Astrocyte of the spinal cord (primary cell): ENCODE measurements at regions not wholly inside any gene's neighbourhood (a gene's known extent, or its start where the extent isn't known, plus 50 kb on each side); places are given as distances from the start of the nearest gene placed in this dataset.

Experiments
- DNase-seq: peaks from one replicate; pipeline ENCODE4 v3.0.0; 2011; ENCODE audit warnings: low read depth, low spot score
- H3K4me3 ChIP-seq: 2 replicates; pipeline ENCODE4 v1.5.1; 2011; ENCODE audit warnings: low read depth, mild to moderate bottlenecking, low read length, moderate library complexity
- CTCF ChIP-seq: IDR thresholded peaks from 2 replicates; pipeline ENCODE4 v1.5.1; 2012; ENCODE audit warnings: low read depth, mild to moderate bottlenecking, low read length, inconsistent platforms
- in situ Hi-C: cut with HindIII; loops from 2 replicates; pipeline ENCODE4 v1.10.0; 2017; ENCODE audit warnings: low sequenced_read_pairs

GRCh38 chr22:49294656-49295464, 532.8 kb downstream of the BRD1 start:
- no peak for DNase-seq
- no peak overlapping the region for H3K4me3 ChIP-seq
- no peak for TF ChIP-seq CTCF
- in situ Hi-C loops = no loop called here

GRCh38 chr22:49292909-49293308, 534.8 kb downstream of the BRD1 start:
- DNase-seq = no peak
- no peak overlapping the region for H3K4me3 ChIP-seq
- in situ Hi-C loops = no loop called here
- TF ChIP-seq CTCF = no peak

- no peak overlapping the region for H3K4me3 ChIP-seq
- DNase-seq = no peak
- in situ Hi-C loops = no loop called here
- no peak for TF ChIP-seq CTCF
Measured at GRCh38 chr22:49291781-49292180, 535.9 kb downstream of the BRD1 start.

GRCh38 chr22:49291169-49291568, 536.5 kb downstream of the BRD1 start:
- in situ Hi-C loops = no loop called here
- H3K4me3 ChIP-seq = no peak overlapping the region
- no peak for TF ChIP-seq CTCF
- no peak for DNase-seq

- in situ Hi-C loops = no loop called here
- TF ChIP-seq CTCF = no peak
- no peak for DNase-seq
- no peak overlapping the region for H3K4me3 ChIP-seq
Measured at GRCh38 chr22:49290711-49291110, 537.0 kb downstream of the BRD1 start.

GRCh38 chr22:49289822-49290679, 537.6 kb downstream of the BRD1 start:
- H3K4me3 ChIP-seq = no peak overlapping the region
- in situ Hi-C loops = no loop called here
- no peak for TF ChIP-seq CTCF
- DNase-seq = no peak
